ENCODE measurements at regions not wholly inside any gene's neighbourhood (a gene's known extent, or its start where the extent isn't known, plus 50 kb on each side); places are given as distances from the start of the nearest gene placed in this dataset.

- Mint-ChIP-seq H3K27ac (peak overlapping the region in 4 of 6 donors; percentile 4 to 77 (median 76)), H3K4me3 (peak overlapping the region; percentile 81 to 93 (median 88))
These were observed 109.6 kb downstream of the SPRY1 start for GRCh38 chr4:123506011-123506695.

GRCh38 chr4:123507376-123507775 lies 110.8 kb downstream of the SPRY1 start:
- Mint-ChIP-seq H3K4me1 (peaks cover 9 to 14% of the 10 kb centered on the region in 2 donors), H3K27ac (no peak overlapping the region), H3K27me3 (ENCODE audit: low read depth in 3 of 3) (peaks cover 2 to 15% (median 6%) of the 10 kb centered on the region in 3 donors), H3K36me3 (no peaks in the 10 kb centered on the region), H3K4me3 (peak overlapping the region in 1 of 5 donors; percentile 90), H3K9me3 (no peaks in the 10 kb centered on the region)
- DNase-seq: no peak

More at GRCh38 chr4:123506011-123506695, 109.6 kb downstream of the SPRY1 start:
- Mint-ChIP-seq H3K27me3 (ENCODE audit: low read depth in 3 of 3) (peaks cover 4 to 15% (median 6%) of the 10 kb centered on the region in 3 donors), H3K36me3 (no peaks in the 10 kb centered on the region), H3K9me3 (no peaks in the 10 kb centered on the region), H3K4me1 (peaks cover 9 to 14% of the 10 kb centered on the region in 2 donors)
- no peak for DNase-seq

GRCh38 chr4:123510221-123510620 lies 113.6 kb downstream of the SPRY1 start:
- DNase-seq: no peak
- Mint-ChIP-seq H3K4me1 (peaks cover 5 to 8% of the 10 kb centered on the region in 2 donors), H3K4me3 (no peak overlapping the region), H3K36me3 (no peaks in the 10 kb centered on the region), H3K9me3 (no peaks in the 10 kb centered on the region), H3K27ac (no peak overlapping the region), H3K27me3 (ENCODE audit: low read depth in 3 of 3) (peaks cover 2 to 11% (median 6%) of the 10 kb centered on the region in 3 donors)

DNA sequence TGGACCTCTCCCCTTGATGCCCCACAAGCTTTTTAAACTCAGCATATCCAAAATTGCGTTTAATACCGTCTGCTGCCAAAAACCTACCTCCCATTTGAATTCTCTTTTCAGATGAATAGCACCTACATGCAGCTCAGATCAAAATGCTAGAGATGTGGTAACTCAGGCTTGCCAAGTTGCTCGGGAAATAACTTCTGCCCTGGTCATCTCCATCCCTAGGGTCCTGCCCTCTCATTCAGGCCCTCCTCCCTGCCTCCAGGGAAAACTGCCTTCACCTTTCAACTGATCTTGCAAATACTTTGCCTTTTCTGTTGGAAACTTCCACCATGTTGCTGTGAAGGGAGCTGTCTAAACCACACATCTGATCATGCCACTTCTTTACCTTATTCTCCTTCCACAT lies 114.1 kb downstream of the SPRY1 start:
- Mint-ChIP-seq H3K4me1 (peaks cover 2 to 4% of the 10 kb centered on the region in 2 donors), H3K9me3 (no peaks in the 10 kb centered on the region), H3K27ac (no peak overlapping the region), H3K27me3 (ENCODE audit: low read depth in 3 of 3) (peaks cover 2 to 11% (median 6%) of the 10 kb centered on the region in 3 donors), H3K36me3 (no peaks in the 10 kb centered on the region), H3K4me3 (no peak overlapping the region)
- DNase-seq: no peak

GRCh38 chr4:123516576-123516975 lies 120.0 kb downstream of the SPRY1 start:
- peaks cover 0 to 4% (median 0%) of the 10 kb centered on the region in 3 donors for H3K27me3 Mint-ChIP-seq (ENCODE audit: low read depth in 3 of 3)
- H3K36me3 Mint-ChIP-seq: no peaks in the 10 kb centered on the region
- no peak for DNase-seq
- H3K4me1 Mint-ChIP-seq: no peaks in the 10 kb centered on the region
- no peaks in the 10 kb centered on the region for H3K9me3 Mint-ChIP-seq
- no peak overlapping the region for H3K27ac Mint-ChIP-seq
- no peak overlapping the region for H3K4me3 Mint-ChIP-seq

DNA sequence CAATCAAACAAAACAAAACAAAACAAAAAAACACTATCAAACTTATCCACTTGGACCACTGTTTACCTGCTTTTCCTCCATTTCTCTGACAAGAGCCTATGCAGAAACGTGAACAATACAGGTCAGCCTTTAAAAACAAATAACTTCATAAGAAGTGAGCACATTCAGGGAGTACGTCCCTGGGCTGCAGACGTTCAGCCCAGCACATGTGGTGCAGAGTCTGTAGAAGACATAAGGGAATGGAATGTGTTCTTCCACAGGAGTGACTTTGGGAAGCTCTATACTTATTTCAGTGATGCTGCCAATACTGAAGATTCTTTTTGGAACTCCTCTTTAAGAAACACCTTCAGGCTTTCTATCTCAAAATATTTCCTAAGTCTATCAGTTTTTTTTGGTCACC lies 120.6 kb downstream of the SPRY1 start:
- no peak for DNase-seq
- Mint-ChIP-seq H3K27me3 (ENCODE audit: low read depth in 3 of 3) (peaks cover 0 to 4% (median 1%) of the 10 kb centered on the region in 3 donors), H3K9me3 (no peaks in the 10 kb centered on the region), H3K27ac (no peak overlapping the region), H3K36me3 (no peaks in the 10 kb centered on the region), H3K4me3 (no peak overlapping the region), H3K4me1 (no peaks in the 10 kb centered on the region)

DNA sequence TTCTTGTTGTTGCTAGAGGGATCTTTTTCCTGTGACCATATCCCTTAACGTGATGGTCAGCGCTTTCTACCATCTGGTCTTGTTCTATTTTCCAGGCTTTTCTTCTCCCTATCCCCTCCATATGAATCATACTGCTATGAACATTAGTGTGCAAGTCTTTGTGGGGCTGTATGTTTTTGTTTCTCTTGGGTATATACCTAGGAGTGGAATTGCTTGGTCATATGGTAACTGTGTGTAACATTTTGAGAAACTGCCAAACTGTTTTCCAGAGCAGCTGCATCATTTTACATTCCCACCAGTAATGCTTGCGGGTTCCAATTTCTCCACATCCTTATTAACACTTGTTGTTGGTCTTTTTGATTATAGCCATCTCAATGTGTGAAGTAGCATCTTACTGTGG lies 121.4 kb downstream of the SPRY1 start:
- Mint-ChIP-seq H3K27ac (no peak overlapping the region), H3K27me3 (ENCODE audit: low read depth in 3 of 3) (peaks cover 0 to 4% (median 2%) of the 10 kb centered on the region in 3 donors), H3K36me3 (no peaks in the 10 kb centered on the region), H3K4me1 (no peaks in the 10 kb centered on the region), H3K4me3 (no peak overlapping the region), H3K9me3 (no peaks in the 10 kb centered on the region)
- no peak for DNase-seq

DNA sequence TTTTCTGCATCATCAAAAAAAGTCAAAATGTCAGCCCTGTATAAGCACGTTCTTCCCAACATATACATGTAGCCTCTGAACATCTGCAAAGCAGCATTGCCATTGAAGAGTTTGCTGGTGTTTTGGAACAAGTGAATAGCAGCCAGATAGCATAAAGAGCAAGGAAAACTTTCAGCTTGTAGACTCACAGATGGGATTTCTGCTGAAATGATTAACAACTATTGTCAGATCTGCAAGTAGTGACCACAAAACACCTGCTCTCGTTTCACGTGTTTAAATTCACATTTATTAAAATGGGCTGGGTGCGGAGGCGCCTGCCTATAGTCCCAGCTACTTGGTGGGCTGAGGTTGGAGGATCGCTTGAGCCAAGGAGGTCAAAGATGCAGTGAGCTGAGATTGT lies 123.7 kb downstream of the SPRY1 start:
- no peak overlapping the region for H3K27ac Mint-ChIP-seq
- no peaks in the 10 kb centered on the region for H3K9me3 Mint-ChIP-seq
- H3K36me3 Mint-ChIP-seq: no peaks in the 10 kb centered on the region
- H3K27me3 Mint-ChIP-seq (ENCODE audit: low read depth in 3 of 3): peaks cover 0 to 2% (median 2%) of the 10 kb centered on the region in 3 donors
- no peaks in the 10 kb centered on the region for H3K4me1 Mint-ChIP-seq
- no peak overlapping the region for H3K4me3 Mint-ChIP-seq
- no peak for DNase-seq

- Mint-ChIP-seq H3K27ac (no peak overlapping the region), H3K27me3 (ENCODE audit: low read depth in 3 of 3) (peaks cover 0 to 2% (median 0%) of the 10 kb centered on the region in 3 donors), H3K36me3 (no peaks in the 10 kb centered on the region), H3K9me3 (no peaks in the 10 kb centered on the region), H3K4me1 (no peaks in the 10 kb centered on the region), H3K4me3 (no peak overlapping the region)
- DNase-seq: no peak
These were observed 125.5 kb downstream of the SPRY1 start for GRCh38 chr4:123522081-123522480.

DNA sequence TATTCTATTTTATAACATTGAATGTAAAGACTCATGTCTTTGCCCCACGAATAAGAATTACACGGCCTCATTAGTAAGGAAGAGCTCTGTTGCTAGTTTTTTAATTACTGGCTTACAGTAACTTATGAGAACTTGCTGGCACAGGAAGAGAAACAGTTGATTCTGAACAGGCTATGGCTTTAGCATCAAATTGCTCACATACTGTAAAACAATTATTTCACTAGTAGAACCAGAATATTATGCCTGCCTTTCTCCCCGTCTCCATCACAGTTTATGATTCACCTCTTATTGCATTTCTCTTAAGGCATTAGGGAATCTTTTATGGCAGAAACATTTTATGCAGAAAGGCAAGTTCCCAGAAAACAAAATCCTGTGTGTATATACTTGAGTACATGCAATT lies 126.1 kb downstream of the SPRY1 start:
- no peak for DNase-seq
- H3K27ac Mint-ChIP-seq: no peak overlapping the region
- H3K4me1 Mint-ChIP-seq: no peaks in the 10 kb centered on the region
- no peak overlapping the region for H3K4me3 Mint-ChIP-seq
- H3K9me3 Mint-ChIP-seq: no peaks in the 10 kb centered on the region
- peaks cover 0 to 2% (median 0%) of the 10 kb centered on the region in 3 donors for H3K27me3 Mint-ChIP-seq (ENCODE audit: low read depth in 3 of 3)
- no peaks in the 10 kb centered on the region for H3K36me3 Mint-ChIP-seq

DNA sequence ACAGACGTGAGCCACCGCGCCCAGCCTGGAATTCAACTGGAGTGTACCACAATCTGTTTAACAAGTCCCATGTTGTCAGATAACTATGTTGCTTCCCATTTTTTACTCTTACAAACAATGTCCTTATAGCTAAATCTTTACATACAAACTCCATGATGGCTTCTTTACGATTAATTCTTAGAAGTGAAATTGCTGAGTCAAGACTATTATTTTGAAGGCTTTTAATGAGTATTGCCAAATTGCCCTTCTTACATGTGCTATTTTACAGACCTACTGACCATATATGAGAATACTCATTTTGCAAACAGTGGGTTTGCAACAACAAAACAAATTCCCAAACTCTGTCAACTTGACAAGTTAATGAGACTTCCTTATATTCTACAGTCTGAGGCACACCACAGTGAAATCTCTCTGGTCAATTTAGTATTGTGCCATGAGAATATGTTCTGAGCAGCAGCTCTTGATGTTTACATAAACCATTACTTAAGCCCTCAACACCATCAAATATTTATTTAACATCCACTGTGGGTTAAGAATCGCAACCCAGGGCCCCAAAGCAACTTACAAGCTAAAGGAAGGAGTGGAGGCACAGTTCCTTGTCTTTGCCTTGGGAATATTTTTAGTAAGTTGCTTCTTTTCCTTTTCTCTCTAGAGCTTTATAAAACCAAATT lies 128.5 kb downstream of the SPRY1 start:
- H3K4me1 Mint-ChIP-seq: no peaks in the 10 kb centered on the region
- H3K27me3 Mint-ChIP-seq (ENCODE audit: low read depth in 3 of 3): peaks cover 0 to 2% (median 0%) of the 10 kb centered on the region in 3 donors

DNA sequence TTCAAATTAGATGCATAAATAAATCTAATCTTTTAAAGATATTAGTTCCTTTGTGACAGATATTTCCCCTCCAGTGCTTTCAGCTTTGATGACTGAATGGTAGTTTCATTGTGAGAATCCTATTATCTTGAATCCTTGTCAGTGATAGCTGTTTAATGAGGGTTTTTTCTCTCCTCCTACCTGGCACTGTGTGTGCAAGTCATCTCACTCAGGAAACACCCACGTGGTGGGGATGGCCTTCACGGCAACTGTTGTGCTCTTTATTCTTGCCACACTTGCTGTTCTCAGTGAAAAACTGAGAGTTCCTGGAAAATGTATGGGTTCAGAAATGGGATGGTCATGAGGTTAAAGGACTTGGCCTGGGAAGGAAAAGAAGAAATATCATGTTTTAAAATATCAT lies 129.9 kb downstream of the SPRY1 start:
- Mint-ChIP-seq H3K27me3 (ENCODE audit: low read depth in 3 of 3) (peaks cover 0 to 2% (median 0%) of the 10 kb centered on the region in 3 donors), H3K36me3 (no peaks in the 10 kb centered on the region), H3K4me1 (no peaks in the 10 kb centered on the region), H3K27ac (no peak overlapping the region), H3K9me3 (no peaks in the 10 kb centered on the region), H3K4me3 (no peak overlapping the region)
- DNase-seq: no peak

More for the DNA sequence above, 128.5 kb downstream of the SPRY1 start:
- DNase-seq: no peak
- Mint-ChIP-seq H3K27ac (no peak overlapping the region), H3K36me3 (no peaks in the 10 kb centered on the region), H3K9me3 (no peaks in the 10 kb centered on the region), H3K4me3 (no peak overlapping the region)

DNA sequence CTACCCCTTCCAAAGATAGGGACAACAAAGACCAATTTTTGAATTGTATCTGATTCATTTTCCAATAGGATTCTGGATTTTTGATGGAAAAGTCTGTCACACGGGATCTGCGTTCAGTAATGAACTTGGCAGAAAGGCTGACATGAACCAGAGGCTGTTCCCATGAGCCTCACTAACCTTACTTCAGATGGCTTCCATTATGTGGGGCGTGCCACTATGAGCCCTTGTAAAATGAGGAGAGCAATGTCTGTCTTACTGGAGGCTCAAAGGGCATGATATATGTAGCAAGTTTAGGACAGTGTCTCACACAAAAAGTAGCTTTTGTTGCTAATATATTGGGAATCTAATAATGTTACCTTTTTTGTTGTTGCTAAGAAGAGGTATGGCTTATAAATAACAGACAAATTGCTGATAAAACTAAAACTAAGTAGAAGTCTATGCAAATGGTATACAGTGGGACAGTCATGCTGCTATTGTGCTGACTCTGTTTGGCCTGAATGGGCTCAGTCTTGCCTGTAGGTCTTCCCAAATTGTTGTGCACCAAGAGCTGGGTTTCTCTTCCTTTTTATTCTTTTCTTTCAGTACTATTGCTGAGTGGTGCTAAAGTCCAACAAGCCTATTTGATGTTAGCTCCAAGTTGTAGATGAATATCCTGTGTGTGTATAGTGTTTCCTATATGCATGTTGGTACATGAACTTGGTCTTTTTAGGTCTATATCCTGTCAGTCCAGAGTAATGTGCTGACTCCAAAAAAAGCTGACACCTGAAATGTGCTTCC lies 132.1 kb downstream of the SPRY1 start:
- Mint-ChIP-seq H3K36me3 (no peaks in the 10 kb centered on the region), H3K4me1 (no peaks in the 10 kb centered on the region), H3K27ac (no peak overlapping the region), H3K27me3 (ENCODE audit: low read depth in 3 of 3) (no peaks in the 10 kb centered on the region), H3K4me3 (no peak overlapping the region), H3K9me3 (peaks cover 0 to 4% (median 0%) of the 10 kb centered on the region in 6 donors)
- DNase-seq: no peak

- Mint-ChIP-seq H3K36me3 (no peaks in the 10 kb centered on the region), H3K27me3 (ENCODE audit: low read depth in 3 of 3) (no peaks in the 10 kb centered on the region), H3K9me3 (peaks cover 0 to 4% (median 0%) of the 10 kb centered on the region in 6 donors), H3K4me3 (no peak overlapping the region), H3K27ac (no peak overlapping the region), H3K4me1 (peaks cover 3 to 4% of the 10 kb centered on the region in 2 donors)
- no peak for DNase-seq
These were observed 132.6 kb downstream of the SPRY1 start for GRCh38 chr4:123529278-123529568.

All from immature natural killer cell (primary cell).